Thyroid gland (tissue), 4 donors: ENCODE measurements at regions not wholly inside any gene's neighbourhood (a gene's known extent, or its start where the extent isn't known, plus 50 kb on each side); places are given as distances from the start of the nearest gene placed in this dataset.

ENCODE experiments used
- CTCF ChIP-seq, 6 experiments: fragments of 200-600 bp in 3 of 6; fragments of 450-650 bp in 3 of 6; sonication (generic) in 3 of 6; IDR thresholded peaks; one replicate each; pipeline ENCODE4 v1.5.1; 2016 to 2019; ENCODE audit warnings: antibody characterized with exemption in 6 of 6, mild to moderate bottlenecking in 2 of 6, inconsistent platforms in 1 of 6, moderate library complexity in 1 of 6
- POLR2A ChIP-seq, 2 donors: fragments of 450-650 bp; IDR thresholded peaks; one replicate each; pipeline ENCODE4 v1.6.1; 2017; ENCODE audit warnings: antibody characterized with exemption in 2 of 2, mild to moderate bottlenecking in 2 of 2, moderate library complexity in 1 of 2

GRCh38 chr17:79159926-79160325 lies 85.3 kb downstream of the ENGASE start:
- no peak for TF ChIP-seq CTCF (IDR thresholded peaks at IDR 0.05)
- no peak for TF ChIP-seq POLR2A (IDR thresholded peaks at IDR 0.05)
